HEK293T (cell line): ENCODE measurements at regions not wholly inside any gene's neighbourhood (a gene's known extent, or its start where the extent isn't known, plus 50 kb on each side); places are given as distances from the start of the nearest gene placed in this dataset.

Experiments used
- CTCF ChIA-PET: fragments of 350-600 bp; formaldehyde crosslinking; extraction: SDS; loops from one replicate; lab custom pipeline; 2021; ENCODE audit warnings: antibody characterized with exemption, inconsistent platforms; lab: Yijun Ruan, JAX
- POLR2A ChIA-PET: fragments of 350-600 bp; formaldehyde crosslinking; extraction: SDS; loops from one replicate; lab custom pipeline; 2020; ENCODE audit warnings: antibody characterized with exemption, inconsistent platforms; lab: Yijun Ruan, JAX
- DNase-seq: peaks from one replicate; pipeline ENCODE4 v3.0.0; 2012; ENCODE audit warnings: mixed read lengths; ENCODE audit errors: extremely low spot score
- ARNT ChIP-seq: fragments of 450-650 bp; IDR thresholded peaks from 2 replicates; pipeline ENCODE4 v1.6.1; 2017; ENCODE audit warnings: mild to moderate bottlenecking
- BHLHE40 ChIP-seq: fragments of 450-650 bp; IDR thresholded peaks from 2 replicates; pipeline ENCODE4 v1.6.1; 2016; ENCODE audit warnings: mild to moderate bottlenecking, moderate library complexity, borderline replicate concordance
- CTBP1 ChIP-seq: fragments of 450-650 bp; IDR thresholded peaks from 2 replicates; pipeline ENCODE4 v1.6.1; 2016; ENCODE audit warnings: borderline replicate concordance
- ELF4 ChIP-seq: fragments of 450-650 bp; IDR thresholded peaks from 2 replicates; pipeline ENCODE4 v1.6.1; 2017; ENCODE audit warnings: antibody characterized with exemption
- FOXA1 ChIP-seq: fragments of 450-650 bp; IDR thresholded peaks from 2 replicates; pipeline ENCODE4 v1.6.1; 2016; ENCODE audit warnings: mild to moderate bottlenecking
- FOXK2 ChIP-seq: fragments of 450-650 bp; IDR thresholded peaks from 2 replicates; pipeline ENCODE4 v1.6.1; 2016; ENCODE audit warnings: mild to moderate bottlenecking
- FOXM1 ChIP-seq: fragments of 450-650 bp; IDR thresholded peaks from 2 replicates; pipeline ENCODE4 v1.6.1; 2017; ENCODE audit warnings: mild to moderate bottlenecking, borderline replicate concordance
- HDGF ChIP-seq: fragments of 450-650 bp; IDR thresholded peaks from 2 replicates; pipeline ENCODE4 v1.6.1; 2017; ENCODE audit warnings: antibody characterized with exemption, borderline replicate concordance
- L3MBTL2 ChIP-seq: fragments of 450-650 bp; conservative IDR thresholded peaks from 2 replicates; pipeline ENCODE4 v1.6.1; 2016; ENCODE audit warnings: mild to moderate bottlenecking
- LEF1 ChIP-seq: fragments of 450-650 bp; IDR thresholded peaks from 2 replicates; pipeline ENCODE4 v1.6.1; 2017; ENCODE audit warnings: mild to moderate bottlenecking, borderline replicate concordance
- NFRKB ChIP-seq: fragments of 450-650 bp; IDR thresholded peaks from 2 replicates; pipeline ENCODE4 v1.6.1; 2016; ENCODE audit warnings: mild to moderate bottlenecking, moderate library complexity
- SP1 ChIP-seq: fragments of 450-650 bp; IDR thresholded peaks from 2 replicates; pipeline ENCODE4 v1.6.1; 2017
- SUZ12 ChIP-seq: fragments of 450-650 bp; IDR thresholded peaks from 2 replicates; pipeline ENCODE4 v1.6.1; 2016; ENCODE audit warnings: mild to moderate bottlenecking
- TARDBP ChIP-seq: fragments of 450-650 bp; IDR thresholded peaks from 2 replicates; pipeline ENCODE4 v1.6.1; 2016
- ZNF384 ChIP-seq: fragments of 450-650 bp; IDR thresholded peaks from 2 replicates; pipeline ENCODE4 v1.6.1; 2016
- TF ChIP-seq, protein P1 (sequence below): fragments of 450-650 bp; IDR thresholded peaks from 2 replicates; pipeline ENCODE4 v1.6.1; 2016

DNA sequence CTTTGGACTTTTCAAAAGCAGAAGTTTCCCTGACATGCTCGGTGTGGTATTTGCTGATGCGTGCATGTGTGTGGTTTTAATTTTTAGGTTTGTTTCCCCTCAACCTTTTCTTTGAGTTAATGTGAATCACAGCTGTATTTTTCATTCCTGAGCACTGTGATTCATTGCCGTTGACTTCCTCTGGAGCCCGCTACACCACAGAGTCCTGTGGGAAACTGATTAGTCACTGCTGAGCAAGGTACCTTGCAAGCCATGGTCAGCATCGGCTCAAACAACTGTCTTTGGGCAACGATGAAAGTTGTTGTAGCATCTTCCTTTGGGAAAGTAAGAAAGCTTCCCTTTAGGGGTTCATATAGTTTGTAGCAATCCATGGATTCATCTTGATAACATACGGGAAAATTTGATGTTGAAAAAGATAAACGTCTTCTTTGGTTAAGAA lies 57.5 kb downstream of the RIN2 start:
- CTCF ChIA-PET = no interaction called here
- no peak for TF ChIP-seq FOXM1
- no peak for TF ChIP-seq TARDBP
- TF ChIP-seq L3MBTL2 = no peak
- TF ChIP-seq SUZ12 = no peak
- TF ChIP-seq, protein P1, sequence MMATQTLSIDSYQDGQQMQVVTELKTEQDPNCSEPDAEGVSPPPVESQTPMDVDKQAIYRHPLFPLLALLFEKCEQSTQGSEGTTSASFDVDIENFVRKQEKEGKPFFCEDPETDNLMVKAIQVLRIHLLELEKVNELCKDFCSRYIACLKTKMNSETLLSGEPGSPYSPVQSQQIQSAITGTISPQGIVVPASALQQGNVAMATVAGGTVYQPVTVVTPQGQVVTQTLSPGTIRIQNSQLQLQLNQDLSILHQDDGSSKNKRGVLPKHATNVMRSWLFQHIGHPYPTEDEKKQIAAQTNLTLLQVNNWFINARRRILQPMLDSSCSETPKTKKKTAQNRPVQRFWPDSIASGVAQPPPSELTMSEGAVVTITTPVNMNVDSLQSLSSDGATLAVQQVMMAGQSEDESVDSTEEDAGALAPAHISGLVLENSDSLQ = no peak
- no peak for TF ChIP-seq ARNT
- no peak for TF ChIP-seq SP1
- TF ChIP-seq LEF1 = no peak
- TF ChIP-seq HDGF = no peak
- TF ChIP-seq FOXK2 = no peak
- no peak for TF ChIP-seq CTBP1
- no peak for TF ChIP-seq ZNF384
- no peak for TF ChIP-seq BHLHE40
- TF ChIP-seq NFRKB = no peak
- TF ChIP-seq FOXA1 = no peak
- no peak for TF ChIP-seq ELF4
- no peak for DNase-seq
- POLR2A ChIA-PET = interaction anchor here (1.2 kb wide), 1 partner anchor 12 kb away, joined by 3 read pairs; no protein-coding TSS in a partner anchor

DNA sequence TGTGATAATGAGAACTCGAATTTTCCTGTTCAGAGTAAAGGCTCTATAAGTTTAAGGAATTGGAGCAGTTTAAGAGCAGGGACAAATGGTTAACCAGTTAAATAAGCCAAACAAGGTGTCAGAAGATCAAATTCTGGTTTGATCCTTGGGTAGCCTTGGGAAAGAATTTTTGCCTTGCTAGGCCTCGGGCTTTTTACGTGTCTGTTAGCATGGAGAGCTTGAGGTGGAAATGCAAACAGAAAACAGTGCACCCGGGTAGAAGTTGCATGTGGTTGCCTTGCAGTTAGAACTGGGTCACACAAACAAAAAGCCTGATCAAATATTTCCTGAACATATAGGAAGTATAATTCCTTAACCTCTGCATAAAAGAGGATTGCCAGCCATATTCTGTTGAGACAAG lies 58.3 kb downstream of the RIN2 start:
- ChIA-PET POLR2A (no interaction called here), CTCF (no interaction called here)
- no peak for DNase-seq
- no peak for TF ChIP-seq HDGF

DNA sequence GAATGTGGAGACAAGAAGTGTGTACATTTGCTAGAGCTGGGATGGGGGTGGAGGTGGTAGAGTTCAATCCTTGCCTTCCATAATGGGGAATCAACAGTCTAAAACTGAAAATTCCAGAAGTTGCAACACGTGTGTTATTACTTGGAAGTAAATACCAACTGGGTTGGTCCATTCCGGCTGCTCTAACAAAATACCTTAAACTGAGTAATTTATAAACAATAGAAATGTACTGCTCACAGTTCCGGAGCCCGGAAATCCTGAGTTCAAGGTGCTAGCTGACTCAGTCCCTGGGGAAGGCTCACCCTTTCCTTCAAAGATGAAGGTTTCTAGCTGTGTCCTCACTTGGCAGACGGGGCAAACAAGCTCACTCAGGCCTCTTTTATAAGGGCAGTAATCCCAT lies 59.0 kb downstream of the RIN2 start:
- ChIA-PET CTCF (no interaction called here), POLR2A (interaction anchor here (1.0 kb wide), 1 partner anchor 8 kb away, joined by 4 read pairs; no protein-coding TSS in a partner anchor)
- TF ChIP-seq SP1 (no peak), TARDBP (no peak), HDGF (no peak), FOXK2 (no peak), L3MBTL2 (no peak), FOXA1 (no peak), NFRKB (no peak), LEF1 (no peak), SUZ12 (no peak), ZNF384 (no peak), CTBP1 (no peak), BHLHE40 (no peak), ELF4 (no peak), ARNT (no peak), FOXM1 (no peak)
- TF ChIP-seq, protein P1 = no peak
- DNase-seq = no peak

DNA sequence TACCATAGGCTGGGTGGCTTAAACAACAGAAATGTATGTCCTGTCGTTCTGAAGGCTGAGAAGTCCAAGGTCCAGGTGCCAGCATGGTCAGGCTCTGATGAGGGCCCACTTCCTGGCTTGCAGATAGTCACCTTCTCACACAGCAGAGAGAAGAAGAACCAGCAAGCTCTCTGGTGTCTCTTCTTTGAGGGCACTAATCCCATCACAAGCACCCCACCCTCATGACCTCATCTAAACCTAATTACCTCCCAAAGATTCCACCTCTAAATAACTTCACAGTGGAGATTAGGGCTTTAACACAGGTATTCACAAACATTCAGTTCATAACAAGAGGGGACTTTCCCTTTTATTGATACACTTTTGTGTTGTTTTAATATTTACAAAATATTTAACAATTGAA lies 61.1 kb downstream of the RIN2 start:
- TF ChIP-seq ELF4 (no peak), TARDBP (no peak), NFRKB (no peak), FOXA1 (no peak), SP1 (no peak), HDGF (no peak), SUZ12 (no peak)
- TF ChIP-seq, protein P1 = no peak
- POLR2A ChIA-PET = no interaction called here
- DNase-seq = no peak
- CTCF ChIA-PET = no interaction called here

DNA sequence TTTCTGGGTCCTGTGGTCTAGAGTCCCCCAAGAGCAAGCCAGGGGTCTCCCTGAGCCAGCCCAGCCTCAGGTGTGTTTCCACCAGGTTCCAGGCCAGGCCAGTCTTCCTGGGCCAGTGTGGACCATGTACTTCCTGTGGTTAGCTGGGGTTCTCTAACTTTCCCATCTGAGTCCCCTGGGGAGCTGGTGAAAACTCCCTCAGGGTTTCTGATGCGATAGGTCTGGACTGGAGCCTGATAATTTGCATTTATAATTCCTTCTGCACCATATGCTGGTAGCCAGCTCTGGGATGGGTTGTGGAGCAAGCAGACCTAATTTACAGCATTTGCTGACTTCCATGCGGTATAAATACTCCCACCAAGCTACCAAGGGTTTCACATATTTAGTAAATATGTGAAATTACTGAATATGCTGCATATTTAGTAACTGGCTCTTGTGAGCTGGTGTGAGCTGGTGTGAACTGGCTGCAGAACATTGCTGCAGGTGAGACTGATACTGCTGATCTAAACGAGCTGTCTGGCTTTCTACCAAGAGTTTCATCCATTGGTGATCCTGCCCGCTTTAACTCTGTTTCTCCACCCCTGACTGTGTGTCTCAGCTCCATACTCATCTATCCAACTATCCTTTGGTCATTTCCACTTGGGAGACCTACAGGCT lies 62.6 kb downstream of the RIN2 start:
- DNase-seq = no peak
- ChIA-PET POLR2A (no interaction called here), CTCF (no interaction called here)
- TF ChIP-seq NFRKB (no peak), L3MBTL2 (no peak), TARDBP (no peak), ZNF384 (no peak), FOXM1 (no peak), LEF1 (no peak), CTBP1 (no peak), ARNT (no peak), HDGF (no peak), SP1 (no peak), BHLHE40 (no peak), FOXK2 (no peak)
- TF ChIP-seq, protein P1 = no peak

DNA sequence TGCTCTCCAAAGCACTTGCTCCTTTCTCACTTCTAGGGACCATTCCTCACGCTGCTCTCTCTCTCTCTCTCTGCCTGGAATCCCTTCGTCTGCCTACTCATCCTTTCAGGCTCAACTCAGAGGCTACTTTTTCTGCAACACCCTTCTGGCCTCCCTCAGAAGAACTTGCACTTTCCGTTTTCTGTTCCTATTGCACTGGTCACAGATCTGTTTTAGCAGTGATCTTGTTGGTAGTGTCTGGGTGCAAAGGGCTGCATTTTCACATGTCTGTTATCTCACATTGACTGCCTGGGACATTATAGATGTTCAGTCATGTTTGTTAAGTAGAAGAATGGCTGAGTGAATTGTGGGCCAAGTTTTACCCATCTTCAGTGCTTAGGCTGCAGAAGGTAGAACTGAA lies 63.5 kb downstream of the RIN2 start:
- ChIA-PET POLR2A (no interaction called here), CTCF (no interaction called here)
- DNase-seq = no peak
- TF ChIP-seq L3MBTL2 (no peak), SP1 (no peak), ARNT (no peak), TARDBP (no peak), BHLHE40 (no peak)
